Uterus (tissue), 3 donors: ENCODE measurements at regions not wholly inside any gene's neighbourhood (a gene's known extent, or its start where the extent isn't known, plus 50 kb on each side); places are given as distances from the start of the nearest gene placed in this dataset.

Experiments
- DNase-seq, 2 donors: peaks; one replicate each; pipeline ENCODE4 v3.0.0-alpha.2; 2019 to 2020
- H3K27ac ChIP-seq, 2 donors: fragments of 200-600 bp; sonication (generic); 1 replicate in 1 of 2; 2 replicates in 1 of 2; pipeline ENCODE4 v1.5.1; 2016 to 2018
- H3K27me3 ChIP-seq, 2 donors: fragments of 200-600 bp; sonication (generic); one replicate each; pipeline ENCODE4 v1.5.1; 2018 to 2019; ENCODE audit warnings: control low read depth in 1 of 2
- H3K36me3 ChIP-seq, 2 donors: fragments of 200-600 bp; sonication (generic); one replicate each; pipeline ENCODE4 v1.5.1; 2019; ENCODE audit warnings: control low read depth in 1 of 2
- H3K4me1 ChIP-seq, 2 donors: fragments of 200-600 bp; sonication (generic); one replicate each; pipeline ENCODE4 v1.5.1; 2018 to 2019; ENCODE audit warnings: control low read depth in 1 of 2
- H3K4me3 ChIP-seq, 2 donors: fragments of 200-600 bp; sonication (generic); 1 replicate in 1 of 2; 2 replicates in 1 of 2; pipeline ENCODE4 v1.5.1; 2018 to 2019; ENCODE audit warnings: mild to moderate bottlenecking in 1 of 2
- H3K9me3 ChIP-seq, 2 donors: fragments of 200-600 bp; sonication (generic); one replicate each; pipeline ENCODE4 v1.5.1; 2019; ENCODE audit warnings: control low read depth in 1 of 2
- POLR2A ChIP-seq, 2 donors: fragments of 450-650 bp; IDR thresholded peaks; one replicate each; pipeline ENCODE4 v1.6.1; 2016; ENCODE audit warnings: antibody characterized with exemption in 2 of 2, mild to moderate bottlenecking in 1 of 2, moderate library complexity in 1 of 2
- intact Hi-C: fragments of 100-400 bp; cut with DNase I; formaldehyde crosslinking; loops from one replicate; pipeline ENCODE4 v1.15.1; 2023; ENCODE audit warnings: low total_unique reads
- TF ChIP-seq, protein P1 (sequence below), 4 experiments: fragments of 200-600 bp in 2 of 4; fragments of 450-650 bp in 2 of 4; sonication (generic) in 2 of 4; IDR thresholded peaks; one replicate each; pipeline ENCODE4 v1.5.1; 2016 to 2019; ENCODE audit warnings: antibody characterized with exemption in 4 of 4, mild to moderate bottlenecking in 2 of 4, moderate library complexity in 1 of 4
- donor health status: DM: yes; HTN: yes; CAD: no.

DNA sequence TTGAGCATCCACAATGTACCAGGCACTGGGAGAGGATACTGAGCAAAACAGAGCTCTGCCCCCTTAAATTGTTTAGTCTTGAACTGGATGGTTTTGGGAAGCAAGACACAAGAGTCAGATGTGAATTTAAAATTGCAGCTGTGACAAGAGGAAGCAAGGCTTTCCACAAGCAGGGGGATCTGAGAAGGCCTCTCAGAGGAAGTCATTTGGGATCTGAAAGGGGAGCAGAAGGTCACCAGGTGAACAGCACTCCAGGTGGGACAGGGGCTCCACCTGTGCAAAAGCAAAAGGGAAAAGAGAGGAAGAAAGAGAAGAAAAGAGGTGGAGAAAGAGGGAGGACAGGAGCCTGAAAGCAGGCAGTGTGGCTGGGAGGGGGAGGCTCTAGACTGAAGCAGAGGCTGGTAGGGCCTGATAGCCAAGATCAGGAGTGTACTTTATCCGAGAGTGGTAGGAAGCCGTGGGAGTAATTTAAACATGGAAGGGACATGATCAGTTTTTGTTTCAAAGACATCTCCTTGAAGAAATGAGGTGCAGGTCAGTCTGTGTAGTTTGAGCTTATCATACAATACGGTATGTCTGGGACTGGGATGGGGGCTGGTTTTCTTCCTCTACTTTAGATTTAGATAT lies 76.1 kb upstream of the DUSP5 start:
- TF ChIP-seq, protein P1, sequence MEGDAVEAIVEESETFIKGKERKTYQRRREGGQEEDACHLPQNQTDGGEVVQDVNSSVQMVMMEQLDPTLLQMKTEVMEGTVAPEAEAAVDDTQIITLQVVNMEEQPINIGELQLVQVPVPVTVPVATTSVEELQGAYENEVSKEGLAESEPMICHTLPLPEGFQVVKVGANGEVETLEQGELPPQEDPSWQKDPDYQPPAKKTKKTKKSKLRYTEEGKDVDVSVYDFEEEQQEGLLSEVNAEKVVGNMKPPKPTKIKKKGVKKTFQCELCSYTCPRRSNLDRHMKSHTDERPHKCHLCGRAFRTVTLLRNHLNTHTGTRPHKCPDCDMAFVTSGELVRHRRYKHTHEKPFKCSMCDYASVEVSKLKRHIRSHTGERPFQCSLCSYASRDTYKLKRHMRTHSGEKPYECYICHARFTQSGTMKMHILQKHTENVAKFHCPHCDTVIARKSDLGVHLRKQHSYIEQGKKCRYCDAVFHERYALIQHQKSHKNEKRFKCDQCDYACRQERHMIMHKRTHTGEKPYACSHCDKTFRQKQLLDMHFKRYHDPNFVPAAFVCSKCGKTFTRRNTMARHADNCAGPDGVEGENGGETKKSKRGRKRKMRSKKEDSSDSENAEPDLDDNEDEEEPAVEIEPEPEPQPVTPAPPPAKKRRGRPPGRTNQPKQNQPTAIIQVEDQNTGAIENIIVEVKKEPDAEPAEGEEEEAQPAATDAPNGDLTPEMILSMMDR (IDR thresholded peaks at IDR 0.05) = no peak
- no peak for TF ChIP-seq POLR2A (IDR thresholded peaks at IDR 0.05)
- Histone ChIP-seq H3K27ac (no peak overlapping the region), H3K27me3 (no peaks in the 10 kb centered on the region), H3K36me3 (no peaks in the 10 kb centered on the region), H3K4me1 (no peaks in the 10 kb centered on the region), H3K9me3 (no peaks in the 10 kb centered on the region), H3K4me3 (no peak overlapping the region)
- DNase-seq = no peak
- intact Hi-C loops = no loop called here

DNA sequence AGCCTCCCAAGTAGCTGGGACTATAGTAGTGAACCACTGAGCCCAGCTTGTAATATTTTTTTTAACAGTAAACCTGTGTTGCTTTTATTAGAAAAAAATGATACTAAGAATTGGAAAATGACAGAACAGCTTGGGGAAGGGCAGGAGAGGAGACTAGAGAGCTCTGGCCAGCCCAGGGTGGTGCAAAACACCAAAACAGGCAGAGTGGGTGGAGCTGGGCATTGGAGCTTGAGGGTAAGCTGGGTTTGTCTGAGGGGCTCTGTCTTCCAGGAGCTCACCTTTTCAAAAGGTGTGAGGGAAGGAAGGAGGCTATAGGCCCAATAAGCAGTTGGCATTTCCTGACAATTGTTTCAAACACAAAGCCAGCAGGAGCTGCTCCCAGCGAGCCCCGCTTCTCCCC lies 75.2 kb upstream of the DUSP5 start:
- intact Hi-C loops = no loop called here
- TF ChIP-seq, protein P1 (IDR thresholded peaks at IDR 0.05) = no peak
- TF ChIP-seq POLR2A (IDR thresholded peaks at IDR 0.05) = no peak
- Histone ChIP-seq H3K9me3 (no peaks in the 10 kb centered on the region), H3K4me3 (no peak overlapping the region), H3K27ac (no peak overlapping the region), H3K27me3 (no peaks in the 10 kb centered on the region), H3K36me3 (no peaks in the 10 kb centered on the region), H3K4me1 (no peaks in the 10 kb centered on the region)
- no peak for DNase-seq

- H3K27ac ChIP-seq = no peak overlapping the region
- H3K27me3 ChIP-seq = no peaks in the 10 kb centered on the region
- H3K36me3 ChIP-seq = no peaks in the 10 kb centered on the region
- H3K4me1 ChIP-seq = no peaks in the 10 kb centered on the region
- intact Hi-C loops = no loop called here
- no peak overlapping the region for H3K4me3 ChIP-seq
- H3K9me3 ChIP-seq = no peaks in the 10 kb centered on the region
- no peak for DNase-seq
- no peak for TF ChIP-seq POLR2A (IDR thresholded peaks at IDR 0.05)
- TF ChIP-seq, protein P1 (IDR thresholded peaks at IDR 0.05) = no peak
Observed at GRCh38 chr10:110423650-110424049, 74.1 kb upstream of the DUSP5 start.

GRCh38 chr10:110425684-110426293 lies 71.9 kb upstream of the DUSP5 start:
- H3K4me3 ChIP-seq = no peak overlapping the region
- no peak for TF ChIP-seq POLR2A (IDR thresholded peaks at IDR 0.05)
- TF ChIP-seq, protein P1 (IDR thresholded peaks at IDR 0.05) = no peak
- no peaks in the 10 kb centered on the region for H3K27me3 ChIP-seq
- H3K9me3 ChIP-seq = no peaks in the 10 kb centered on the region
- no peak for DNase-seq
- intact Hi-C loops = no loop called here
- H3K4me1 ChIP-seq = no peaks in the 10 kb centered on the region
- H3K27ac ChIP-seq = no peak overlapping the region
- no peaks in the 10 kb centered on the region for H3K36me3 ChIP-seq

- intact Hi-C loops = no loop called here
Observed at GRCh38 chr10:110426294-110427181, 71.2 kb upstream of the DUSP5 start.

More at GRCh38 chr10:110426294-110427181, 71.2 kb upstream of the DUSP5 start:
- no peaks in the 10 kb centered on the region for H3K9me3 ChIP-seq
- no peaks in the 10 kb centered on the region for H3K27me3 ChIP-seq
- no peak for TF ChIP-seq POLR2A (IDR thresholded peaks at IDR 0.05)
- TF ChIP-seq, protein P1 (IDR thresholded peaks at IDR 0.05) = no peak
- no peaks in the 10 kb centered on the region for H3K36me3 ChIP-seq
- H3K4me3 ChIP-seq = no peak overlapping the region
- no peak for DNase-seq
- no peaks in the 10 kb centered on the region for H3K4me1 ChIP-seq
- H3K27ac ChIP-seq = no peak overlapping the region
